GM18951 (cell line): ENCODE measurements at regions not wholly inside any gene's neighbourhood (a gene's known extent, or its start where the extent isn't known, plus 50 kb on each side); places are given as distances from the start of the nearest gene placed in this dataset.

ENCODE experiments used
- POLR2A ChIP-seq: IDR thresholded peaks from 4 replicates; pipeline ENCODE4 v1.6.1; 2011; ENCODE audit warnings: mild to moderate bottlenecking; ENCODE audit not compliant: insufficient read length, insufficient read depth; ENCODE audit errors: extremely low read depth
- in situ Hi-C: fragments of 300-500 bp; cut with MboI; formaldehyde crosslinking; loops from one replicate; pipeline ENCODE4 v1.12.0; 2022; ENCODE audit warnings: low sequenced_read_pairs, mixed read lengths, inconsistent platforms; ENCODE audit not compliant: unreplicated experiment

DNA sequence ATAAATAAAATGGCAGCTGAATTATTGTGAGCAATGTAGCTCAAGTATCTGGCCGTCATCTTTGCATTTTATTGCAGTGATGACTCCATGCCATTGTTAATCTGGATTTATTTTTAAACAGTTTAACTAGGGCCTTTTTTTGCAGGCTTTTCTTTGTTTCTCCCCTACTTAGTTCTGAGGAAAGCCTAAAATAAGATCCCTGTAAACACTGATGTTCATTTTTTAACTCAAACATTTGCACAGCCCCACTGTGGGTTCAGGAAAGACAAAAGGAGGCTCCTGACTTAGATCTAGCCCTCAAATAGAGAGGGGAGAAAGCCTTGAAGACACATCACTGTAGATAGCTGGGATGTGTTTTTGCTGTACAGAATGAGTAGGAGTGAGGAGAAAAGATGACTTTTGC is 69.2 kb downstream of the PLEKHG1 start:
- TF ChIP-seq POLR2A, result no peak
- in situ Hi-C loops, result no loop called here

GRCh38 chr6:150670311-150670710 is 70.6 kb downstream of the PLEKHG1 start:
- TF ChIP-seq POLR2A, result no peak
- in situ Hi-C loops, result no loop called here

- TF ChIP-seq POLR2A, result no peak
- in situ Hi-C loops, result no loop called here
Observed at GRCh38 chr6:150672800-150673199, 73.1 kb downstream of the PLEKHG1 start.

DNA sequence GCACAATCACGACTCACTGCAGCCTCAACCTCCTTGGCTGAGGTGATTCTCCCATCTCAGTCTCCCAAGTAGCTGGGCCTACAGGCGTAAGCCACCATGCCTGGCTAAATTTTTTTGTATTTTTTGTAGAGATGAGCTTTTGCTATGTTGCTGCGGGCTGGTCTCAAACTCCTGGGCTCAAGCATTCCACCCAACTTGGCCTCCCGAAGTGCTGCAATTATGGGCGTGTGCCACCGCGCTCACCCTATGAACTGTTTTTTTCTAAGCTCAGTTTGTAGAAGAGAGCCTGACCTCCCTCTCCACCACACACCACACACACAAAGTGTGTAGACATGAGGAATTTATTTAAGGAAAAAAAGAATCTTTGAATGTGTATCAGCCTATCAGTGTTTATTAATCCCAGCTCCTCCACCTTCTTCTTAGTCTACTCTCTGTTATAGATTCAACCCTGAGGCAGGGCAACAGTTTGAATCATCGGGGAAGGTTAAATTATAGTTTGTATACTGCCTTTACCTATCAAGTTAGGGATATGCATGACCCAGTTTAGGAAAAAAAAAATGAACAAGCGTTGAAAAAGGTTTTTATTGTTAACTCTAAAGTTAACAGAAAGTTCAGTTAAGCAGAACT is 74.1 kb downstream of the PLEKHG1 start:
- in situ Hi-C loops, result no loop called here
- TF ChIP-seq POLR2A, result no peak

DNA sequence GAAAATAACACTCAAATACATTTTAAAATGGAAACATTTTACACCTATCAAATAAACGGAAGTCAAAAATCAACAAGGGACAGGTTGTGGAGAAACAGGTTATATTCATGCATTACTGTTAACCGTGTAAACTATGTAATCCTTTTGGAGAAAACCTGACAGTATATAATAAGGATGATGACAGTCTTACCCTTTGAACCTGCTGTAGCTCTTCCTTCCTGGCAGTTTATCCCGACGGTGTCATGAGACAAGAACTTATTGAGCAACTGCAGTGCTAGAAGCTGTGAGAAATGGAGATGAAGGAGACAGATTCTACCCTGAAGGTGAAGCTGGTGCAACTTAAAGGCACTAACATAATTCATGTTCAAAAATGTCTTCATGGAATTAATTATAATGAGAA is 76.7 kb downstream of the PLEKHG1 start:
- in situ Hi-C loops, result no loop called here
- TF ChIP-seq POLR2A, result no peak

GRCh38 chr6:150676772-150677171 is 77.1 kb downstream of the PLEKHG1 start:
- no peak for TF ChIP-seq POLR2A
- in situ Hi-C loops, result no loop called here

GRCh38 chr6:150680510-150680909 is 80.8 kb downstream of the PLEKHG1 start:
- in situ Hi-C loops, result no loop called here
- no peak for TF ChIP-seq POLR2A

DNA sequence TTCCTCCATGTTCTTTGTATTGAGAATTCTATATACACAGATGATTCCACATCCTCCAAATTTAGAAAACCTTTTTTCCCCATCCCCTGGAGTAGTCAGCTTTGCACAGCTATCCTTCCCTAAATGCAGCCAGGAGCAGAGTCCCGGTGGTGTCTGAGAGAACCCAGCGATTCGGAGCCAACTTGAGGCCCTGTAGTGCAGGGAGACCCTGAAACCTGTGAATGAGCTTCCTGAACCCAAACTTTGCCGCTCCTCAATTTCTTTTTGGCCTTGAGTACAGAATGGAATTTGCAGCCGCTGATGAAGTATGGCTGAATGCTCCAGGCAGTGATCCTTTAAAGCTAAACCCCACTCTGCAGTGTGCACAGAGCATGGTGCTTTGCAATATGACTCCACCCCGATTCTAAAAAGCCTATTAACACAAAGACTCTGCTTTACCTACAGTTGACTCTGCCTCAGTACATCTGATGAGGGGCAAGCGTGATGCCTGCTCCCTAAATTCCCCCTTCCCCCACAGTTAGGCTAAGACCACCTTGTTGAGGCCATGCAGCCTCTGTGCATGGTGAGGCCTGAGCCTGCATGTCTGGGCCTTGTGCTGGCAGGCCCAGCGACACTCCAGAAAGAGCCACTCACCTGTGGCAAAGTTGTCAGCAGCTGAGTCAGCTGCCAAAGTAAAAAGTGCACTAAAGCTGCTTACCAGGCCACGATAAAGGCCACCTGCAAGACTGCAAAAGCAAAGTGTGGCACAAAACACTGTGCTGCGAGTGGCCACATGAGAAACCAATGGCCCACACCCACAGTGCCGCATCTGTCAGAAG is 82.1 kb downstream of the PLEKHG1 start:
- no peak for TF ChIP-seq POLR2A
- in situ Hi-C loops, result no loop called here

GRCh38 chr6:150683320-150683719 is 83.6 kb downstream of the PLEKHG1 start:
- in situ Hi-C loops, result no loop called here

DNA sequence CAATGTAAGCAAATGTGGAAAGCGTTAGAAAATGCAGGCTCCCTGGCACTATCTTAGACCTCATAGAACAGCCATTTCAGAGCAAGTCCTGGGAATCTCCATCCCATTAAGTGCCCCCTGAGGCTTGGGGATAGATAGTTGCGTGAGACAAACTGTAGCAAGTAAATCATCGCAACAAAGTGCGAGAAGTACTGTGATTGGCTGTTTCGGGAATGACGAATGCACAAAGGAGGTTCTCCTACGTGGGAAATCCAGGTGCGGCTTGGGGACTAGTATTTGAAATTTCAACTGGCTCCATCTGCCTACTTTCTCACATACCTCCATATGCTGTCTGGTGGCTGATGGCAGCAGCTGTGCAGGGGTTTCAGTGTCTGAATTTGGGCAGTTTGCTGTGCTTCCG is 84.5 kb downstream of the PLEKHG1 start:
- in situ Hi-C loops, result no loop called here

More at GRCh38 chr6:150683320-150683719, 83.6 kb downstream of the PLEKHG1 start:
- no peak for TF ChIP-seq POLR2A

GRCh38 chr6:150684714-150685459 is 85.2 kb downstream of the PLEKHG1 start:
- in situ Hi-C loops, result no loop called here
- no peak for TF ChIP-seq POLR2A

More for the DNA sequence above, 84.5 kb downstream of the PLEKHG1 start:
- TF ChIP-seq POLR2A, result no peak

GRCh38 chr6:150685860-150686259 is 86.2 kb downstream of the PLEKHG1 start:
- no peak for TF ChIP-seq POLR2A
- in situ Hi-C loops, result no loop called here

DNA sequence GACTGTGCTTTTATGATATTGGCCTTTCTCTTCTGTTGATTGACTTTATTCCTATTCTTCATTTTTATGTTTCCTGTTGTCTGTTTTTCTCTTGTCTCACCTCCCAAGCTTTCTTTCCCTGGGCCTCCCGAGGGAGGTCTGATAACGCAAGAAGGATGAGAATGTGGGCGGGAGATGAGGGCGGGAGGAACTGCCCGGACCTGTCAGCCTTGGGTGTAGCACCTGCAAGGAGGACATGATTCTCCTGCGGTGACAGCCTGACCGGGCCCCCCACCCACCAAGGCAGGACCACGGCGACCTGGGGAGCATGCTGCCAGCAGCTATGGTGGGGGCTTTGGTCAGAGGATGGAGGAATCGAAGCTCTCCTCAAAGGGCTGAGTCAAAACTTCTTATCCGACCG is 86.9 kb downstream of the PLEKHG1 start:
- TF ChIP-seq POLR2A, result no peak
- in situ Hi-C loops, result no loop called here
